Colon (tissue), 2 donors: ENCODE measurements at regions not wholly inside any gene's neighbourhood (a gene's known extent, or its start where the extent isn't known, plus 50 kb on each side); places are given as distances from the start of the nearest gene placed in this dataset.
"Not testable (repeated sequence)": the region's sequence is repeated elsewhere in the genome, so short reads cannot be mapped to it uniquely, and the experiment has no call there.

ENCODE experiments used
- FAIRE-seq: peaks from 2 replicates; lab custom pipeline; 2012; peaks lifted over from hg19 to GRCh38; lab: Jason Lieb, UNC
- donor health status: control.
- donor health status: control.

- FAIRE-seq: no peak
Observed at GRCh38 chr14:45587142-45587541, 334.1 kb upstream of the MIS18BP1 start.

- no peak for FAIRE-seq
Observed at GRCh38 chr14:45559626-45560025, 306.6 kb upstream of the MIS18BP1 start.

- no peak for FAIRE-seq
Observed at GRCh38 chr14:45558183-45558582, 305.2 kb upstream of the MIS18BP1 start.

- FAIRE-seq: no peak
Observed at GRCh38 chr14:45553981-45554380, 301.0 kb upstream of the MIS18BP1 start.

- FAIRE-seq: not testable (repeated sequence)
Observed at GRCh38 chr14:45551240-45551820, 298.3 kb upstream of the MIS18BP1 start.

GRCh38 chr14:45531022-45531421 is 278.0 kb upstream of the MIS18BP1 start:
- FAIRE-seq: no peak

- FAIRE-seq: no peak
Observed at GRCh38 chr14:45526715-45527549, 273.9 kb upstream of the MIS18BP1 start.

GRCh38 chr14:45519766-45520165 is 266.8 kb upstream of the MIS18BP1 start:
- no peak for FAIRE-seq

GRCh38 chr14:45492876-45493275 is 239.9 kb upstream of the MIS18BP1 start:
- FAIRE-seq: no peak

- no peak for FAIRE-seq
Observed at GRCh38 chr14:45491914-45492313, 238.9 kb upstream of the MIS18BP1 start.

- no peak for FAIRE-seq
Observed at GRCh38 chr14:45486599-45486998, 233.6 kb upstream of the MIS18BP1 start.

GRCh38 chr14:45467023-45467422 is 214.0 kb upstream of the MIS18BP1 start:
- FAIRE-seq: no peak

- no peak for FAIRE-seq
Observed at GRCh38 chr14:45434221-45434620, 181.2 kb upstream of the MIS18BP1 start.

- no peak for FAIRE-seq
Observed at GRCh38 chr14:45426685-45427282, 173.8 kb upstream of the MIS18BP1 start.

- FAIRE-seq: no peak
Observed at GRCh38 chr14:45406942-45407341, 153.9 kb upstream of the MIS18BP1 start.

GRCh38 chr14:45400950-45401640 is 148.1 kb upstream of the MIS18BP1 start:
- no peak for FAIRE-seq

GRCh38 chr14:45400509-45400908 is 147.5 kb upstream of the MIS18BP1 start:
- FAIRE-seq: no peak

GRCh38 chr14:45381091-45381490 is 128.1 kb upstream of the MIS18BP1 start:
- FAIRE-seq: no peak

GRCh38 chr14:45377166-45377565 is 124.2 kb upstream of the MIS18BP1 start:
- no peak for FAIRE-seq

- FAIRE-seq: no peak
Observed at GRCh38 chr14:45373877-45374276, 120.9 kb upstream of the MIS18BP1 start.

- FAIRE-seq: no peak
Observed at GRCh38 chr14:45364565-45365156, 111.7 kb upstream of the MIS18BP1 start.

GRCh38 chr14:45362505-45362904 is 109.5 kb upstream of the MIS18BP1 start:
- no peak for FAIRE-seq
